Cerebellar cortex (tissue), 1 donor: ENCODE measurements at regions not wholly inside any gene's neighbourhood (a gene's known extent, or its start where the extent isn't known, plus 50 kb on each side); places are given as distances from the start of the nearest gene placed in this dataset.
A peak's percentile ranks its signal among the peaks of the same experiment; 100 is the strongest.
"Not testable (repeated sequence)": the region's sequence is repeated elsewhere in the genome, so short reads cannot be mapped to it uniquely, and the experiment has no call there.

Experiments used
- DNase-seq: peaks from one replicate; pipeline ENCODE4 v3.0.0-alpha.2; 2015; ENCODE audit warnings: low spot score

- no peak for DNase-seq
Measured at GRCh38 chr6:165167861-165168260, 141.5 kb downstream of the C6orf118 start.

- DNase-seq, result no peak
Measured at GRCh38 chr6:165167311-165167710, 142.1 kb downstream of the C6orf118 start.

GRCh38 chr6:165163519-165163918 lies 145.9 kb downstream of the C6orf118 start:
- no peak for DNase-seq

GRCh38 chr6:165159460-165159859 lies 149.9 kb downstream of the C6orf118 start:
- DNase-seq, result peak; percentile 96

- DNase-seq, result no peak
Measured at GRCh38 chr6:165146456-165146855, 162.9 kb downstream of the C6orf118 start.

GRCh38 chr6:165135889-165136288 lies 173.5 kb downstream of the C6orf118 start:
- no peak for DNase-seq

GRCh38 chr6:165129086-165129485 lies 180.3 kb downstream of the C6orf118 start:
- DNase-seq, result no peak

- DNase-seq, result not testable (repeated sequence)
Measured at GRCh38 chr6:165127743-165128142, 181.7 kb downstream of the C6orf118 start.

GRCh38 chr6:165124681-165125080 lies 184.7 kb downstream of the C6orf118 start:
- not testable (repeated sequence) for DNase-seq

- DNase-seq, result no peak
Measured at GRCh38 chr6:165119231-165120020, 190.0 kb downstream of the C6orf118 start.

- DNase-seq, result no peak
Measured at GRCh38 chr6:165118736-165119135, 190.7 kb downstream of the C6orf118 start.

- no peak for DNase-seq
Measured at GRCh38 chr6:165117806-165118205, 191.6 kb downstream of the C6orf118 start.

GRCh38 chr6:165117121-165117520 lies 192.3 kb downstream of the C6orf118 start:
- no peak for DNase-seq

GRCh38 chr6:165110860-165111259 lies 198.5 kb downstream of the C6orf118 start:
- no peak for DNase-seq

GRCh38 chr6:165109011-165109410 lies 200.4 kb downstream of the C6orf118 start:
- DNase-seq, result no peak

- no peak for DNase-seq
Measured at GRCh38 chr6:165106261-165106660, 203.1 kb downstream of the C6orf118 start.

GRCh38 chr6:165098165-165098564 lies 211.2 kb downstream of the C6orf118 start:
- no peak for DNase-seq

- DNase-seq, result no peak
Measured at GRCh38 chr6:165096868-165097267, 212.5 kb downstream of the C6orf118 start.

GRCh38 chr6:165096209-165096608 lies 213.2 kb downstream of the C6orf118 start:
- no peak for DNase-seq

- DNase-seq, result no peak
Measured at GRCh38 chr6:165092881-165093595, 216.4 kb downstream of the C6orf118 start.

GRCh38 chr6:165091121-165091785 lies 218.2 kb downstream of the C6orf118 start:
- DNase-seq, result no peak

GRCh38 chr6:165090242-165090641 lies 219.2 kb downstream of the C6orf118 start:
- DNase-seq, result no peak

- DNase-seq, result no peak
Measured at GRCh38 chr6:165086814-165087213, 222.6 kb downstream of the C6orf118 start.
